WTC11 (cell line): ENCODE measurements at regions not wholly inside any gene's neighbourhood (a gene's known extent, or its start where the extent isn't known, plus 50 kb on each side); places are given as distances from the start of the nearest gene placed in this dataset.

ENCODE experiments used
- ATAC-seq: fragments of 200-7000 bp; cut with Tn5 transposase; 2 replicates; pipeline ENCODE4 v1.10.0; 2021; ENCODE audit warnings: mild to moderate bottlenecking, moderate library complexity
- CTCF ChIA-PET: fragments of 300-600 bp; sonication (Branson Sonifier 250); formaldehyde crosslinking; loops from one replicate; lab custom pipeline; 2021; ENCODE audit warnings: antibody characterized with exemption; lab: Charles Lee
- POLR2A ChIA-PET: fragments of 350-600 bp; sonication (Branson Sonifier 250); formaldehyde crosslinking; loops from one replicate; lab custom pipeline; 2021; ENCODE audit warnings: antibody characterized with exemption; lab: Charles Lee
- DNase-seq: peaks from one replicate; pipeline ENCODE4 v3.0.0; 2021; ENCODE audit warnings: low spot score
- H3K27ac Mint-ChIP-seq: 2 replicates; pipeline ENCODE4 v1.8.0; 2021; ENCODE audit warnings: mixed read lengths
- H3K27me3 Mint-ChIP-seq: 2 replicates; pipeline ENCODE4 v1.8.0; 2021; ENCODE audit warnings: low read depth, mild to moderate bottlenecking, moderate library complexity, mixed read lengths
- H3K36me3 Mint-ChIP-seq: 2 replicates; pipeline ENCODE4 v1.8.0; 2021; ENCODE audit warnings: mixed read lengths
- H3K4me1 Mint-ChIP-seq: 2 replicates; pipeline ENCODE4 v1.8.0; 2022; ENCODE audit warnings: mixed read lengths
- H3K4me3 Mint-ChIP-seq: 2 replicates; pipeline ENCODE4 v1.8.0; 2021; ENCODE audit warnings: mild to moderate bottlenecking, moderate library complexity, mixed read lengths
- H3K9me3 Mint-ChIP-seq: 2 replicates; pipeline ENCODE4 v1.8.0; 2021; ENCODE audit warnings: mixed read lengths
- ARID4B ChIP-seq: sonication (generic); formaldehyde crosslinking; IDR thresholded peaks from 2 replicates; pipeline ENCODE4 v1.8.0; 2023; ENCODE audit warnings: missing genetic modification reagents, mild to moderate bottlenecking, borderline replicate concordance
- ATF2 ChIP-seq: sonication (generic); formaldehyde crosslinking; IDR thresholded peaks from 2 replicates; pipeline ENCODE4 v1.8.1; 2022; ENCODE audit warnings: low read depth, missing genetic modification reagents, borderline replicate concordance
- CREB1 ChIP-seq: sonication (generic); formaldehyde crosslinking; IDR thresholded peaks from 2 replicates; pipeline ENCODE4 v1.8.0; 2023; ENCODE audit warnings: mild to moderate bottlenecking, missing genetic modification reagents
- CREM ChIP-seq: sonication (generic); formaldehyde crosslinking; IDR thresholded peaks from 2 replicates; pipeline ENCODE4 v1.8.1; 2022; ENCODE audit warnings: mild to moderate bottlenecking, missing genetic modification reagents, moderate library complexity
- E2F1 ChIP-seq: sonication (generic); formaldehyde crosslinking; IDR thresholded peaks from 2 replicates; pipeline ENCODE4 v1.8.0; 2022; ENCODE audit warnings: mild to moderate bottlenecking, missing genetic modification reagents
- E2F4 ChIP-seq: sonication (generic); formaldehyde crosslinking; IDR thresholded peaks from 2 replicates; pipeline ENCODE4 v1.8.1; 2022; ENCODE audit warnings: low read depth, mild to moderate bottlenecking, moderate library complexity, missing genetic modification reagents, borderline replicate concordance
- E2F5 ChIP-seq: sonication (generic); formaldehyde crosslinking; IDR thresholded peaks from 2 replicates; pipeline ENCODE4 v1.8.1; 2022; ENCODE audit warnings: mild to moderate bottlenecking, moderate library complexity, missing genetic modification reagents
- ESRRA ChIP-seq: sonication (generic); formaldehyde crosslinking; IDR thresholded peaks from 2 replicates; pipeline ENCODE4 v1.8.1; 2022; ENCODE audit warnings: mild to moderate bottlenecking, missing genetic modification reagents, borderline replicate concordance
- ETV6 ChIP-seq: sonication (generic); formaldehyde crosslinking; IDR thresholded peaks from 2 replicates; pipeline ENCODE4 v1.8.1; 2022; ENCODE audit warnings: mild to moderate bottlenecking, missing genetic modification reagents
- FOXP1 ChIP-seq: sonication (generic); formaldehyde crosslinking; IDR thresholded peaks from 2 replicates; pipeline ENCODE4 v1.8.0; 2022; ENCODE audit warnings: missing genetic modification reagents, mild to moderate bottlenecking, moderate library complexity, borderline replicate concordance
- HMGA2 ChIP-seq: fragments of 250-450 bp; sonication (Bioruptor Pico); IDR thresholded peaks from 2 replicates; pipeline ENCODE4 v1.4.0; 2021; ENCODE audit warnings: mild to moderate bottlenecking, moderate library complexity
- IRF2 ChIP-seq: sonication (generic); formaldehyde crosslinking; IDR thresholded peaks from 2 replicates; pipeline ENCODE4 v1.8.0; 2022; ENCODE audit warnings: low read depth, missing genetic modification reagents, borderline replicate concordance
- NR1H2 ChIP-seq: sonication (generic); formaldehyde crosslinking; IDR thresholded peaks from 2 replicates; pipeline ENCODE4 v1.9.0; 2021; ENCODE audit warnings: mild to moderate bottlenecking, moderate library complexity, missing genetic modification reagents
- NR2C2 ChIP-seq: sonication (generic); formaldehyde crosslinking; IDR thresholded peaks from 2 replicates; pipeline ENCODE4 v1.8.0; 2022; ENCODE audit warnings: mild to moderate bottlenecking, missing genetic modification reagents
- OVOL2 ChIP-seq: fragments of 250-450 bp; sonication (Bioruptor Pico); IDR thresholded peaks from 2 replicates; pipeline ENCODE4 v1.9.0; 2021; ENCODE audit warnings: mild to moderate bottlenecking, borderline replicate concordance
- RELA ChIP-seq: sonication (generic); formaldehyde crosslinking; IDR thresholded peaks from 2 replicates; pipeline ENCODE4 v1.8.1; 2022; ENCODE audit warnings: missing genetic modification reagents, mild to moderate bottlenecking, borderline replicate concordance
- SMAD3 ChIP-seq: sonication (generic); formaldehyde crosslinking; IDR thresholded peaks from 2 replicates; pipeline ENCODE4 v1.8.0; 2022; ENCODE audit warnings: missing genetic modification reagents, mild to moderate bottlenecking, borderline replicate concordance
- TEAD4 ChIP-seq: sonication (generic); formaldehyde crosslinking; IDR thresholded peaks from 2 replicates; pipeline ENCODE4 v1.8.0; 2022; ENCODE audit warnings: mild to moderate bottlenecking, missing genetic modification reagents
- TP53 ChIP-seq: sonication (generic); formaldehyde crosslinking; IDR thresholded peaks from 2 replicates; pipeline ENCODE4 v1.8.1; 2023; ENCODE audit warnings: mild to moderate bottlenecking, missing genetic modification reagents
- ZNF263 ChIP-seq: sonication (generic); formaldehyde crosslinking; IDR thresholded peaks from 2 replicates; pipeline ENCODE4 v1.8.1; 2022; ENCODE audit warnings: low read depth, mild to moderate bottlenecking, moderate library complexity, missing genetic modification reagents
- ZNF396 ChIP-seq: fragments of 250-450 bp; sonication (Bioruptor Pico); IDR thresholded peaks from 2 replicates; pipeline ENCODE4 v1.8.0; 2021; ENCODE audit warnings: mild to moderate bottlenecking, moderate library complexity, borderline replicate concordance
- ZNF671 ChIP-seq: fragments of 250-450 bp; sonication (Bioruptor Pico); IDR thresholded peaks from 2 replicates; pipeline ENCODE4 v1.8.0; 2021; ENCODE audit warnings: mild to moderate bottlenecking

GRCh38 chr7:115869801-115870200 is 160.8 kb downstream of the TFEC start:
- ATAC-seq (no peak), DNase-seq (no peak)
- ChIA-PET CTCF (no interaction called here), POLR2A (no interaction called here)
- no peaks in the 10 kb centered on the region for H3K27me3 Mint-ChIP-seq
- H3K9me3 Mint-ChIP-seq: no peaks in the 10 kb centered on the region
- H3K36me3 Mint-ChIP-seq: no peaks in the 10 kb centered on the region
- TF ChIP-seq SMAD3 (no peak), E2F5 (CRISPR knock-in tag) (no peak), E2F1 (CRISPR knock-in tag) (no peak), RELA (CRISPR knock-in tag) (no peak), HMGA2 (CRISPR knock-in tag) (no peak), CREM (CRISPR knock-in tag) (no peak), TP53 (CRISPR knock-in tag) (no peak), NR1H2 (CRISPR knock-in tag) (no peak), ZNF396 (no peak), OVOL2 (CRISPR knock-in tag) (no peak), ATF2 (no peak), CREB1 (CRISPR knock-in tag) (no peak), ETV6 (CRISPR knock-in tag) (no peak), ESRRA (CRISPR knock-in tag) (no peak), TEAD4 (CRISPR knock-in tag) (no peak), FOXP1 (no peak)
- no peaks in the 10 kb centered on the region for H3K4me1 Mint-ChIP-seq
- no peak overlapping the region for H3K27ac Mint-ChIP-seq
- no peak overlapping the region for H3K4me3 Mint-ChIP-seq

- DNase-seq (no peak), ATAC-seq (no peak)
- Mint-ChIP-seq H3K36me3 (no peaks in the 10 kb centered on the region), H3K4me3 (no peak overlapping the region), H3K27me3 (no peaks in the 10 kb centered on the region), H3K27ac (no peak overlapping the region), H3K9me3 (no peaks in the 10 kb centered on the region), H3K4me1 (no peaks in the 10 kb centered on the region)
- TF ChIP-seq ARID4B (CRISPR knock-in tag) (no peak), FOXP1 (no peak), E2F1 (CRISPR knock-in tag) (no peak), IRF2 (CRISPR knock-in tag) (no peak), E2F5 (CRISPR knock-in tag) (no peak), ZNF671 (CRISPR knock-in tag) (no peak), E2F4 (CRISPR knock-in tag) (no peak), NR2C2 (CRISPR knock-in tag) (no peak), ESRRA (CRISPR knock-in tag) (no peak), ZNF263 (CRISPR knock-in tag) (no peak)
- POLR2A ChIA-PET: no interaction called here
- CTCF ChIA-PET: no interaction called here
Observed at GRCh38 chr7:115869190-115869589, 161.4 kb downstream of the TFEC start.
